ENCODE measurements at regions not wholly inside any gene's neighbourhood (a gene's known extent, or its start where the extent isn't known, plus 50 kb on each side); places are given as distances from the start of the nearest gene placed in this dataset.

- TF ChIP-seq CTCF (IDR thresholded peaks at IDR 0.05) (no peak), POLR2A (IDR thresholded peaks at IDR 0.05) (no peak)
These were observed 1715.0 kb upstream of the FLRT2 start for GRCh38 chr14:83814896-83815295.
